GM18498 (cell line): ENCODE measurements at regions not wholly inside any gene's neighbourhood (a gene's known extent, or its start where the extent isn't known, plus 50 kb on each side); places are given as distances from the start of the nearest gene placed in this dataset.

ENCODE experiments used
- ATAC-seq: cut with Tn5 transposase; IDR thresholded peaks from one replicate; pipeline ENCODE4 v1.9.1; 2021; ENCODE audit warnings: mild to moderate bottlenecking, moderate library complexity; ENCODE audit not compliant: unreplicated experiment

DNA sequence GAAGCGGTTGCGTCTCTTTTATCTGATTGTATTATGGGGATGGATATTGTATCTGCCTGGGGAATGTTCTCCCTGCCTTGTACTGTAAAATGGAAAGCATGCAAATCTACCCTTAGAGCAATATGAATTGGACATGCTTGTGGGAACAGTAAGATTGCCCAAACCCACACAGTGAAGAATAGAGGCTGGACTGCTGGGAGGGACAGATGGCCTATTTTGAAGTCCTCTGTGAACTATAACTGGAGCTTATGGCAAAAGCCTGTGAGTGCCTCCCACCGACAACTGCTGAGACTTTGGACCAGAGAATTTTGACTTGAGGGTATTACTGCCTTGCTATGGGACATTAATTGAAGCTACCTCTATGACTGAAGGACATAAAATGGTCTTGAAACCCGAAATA lies 168.9 kb downstream of the ERCC6L2 start:
- ATAC-seq = no peak

DNA sequence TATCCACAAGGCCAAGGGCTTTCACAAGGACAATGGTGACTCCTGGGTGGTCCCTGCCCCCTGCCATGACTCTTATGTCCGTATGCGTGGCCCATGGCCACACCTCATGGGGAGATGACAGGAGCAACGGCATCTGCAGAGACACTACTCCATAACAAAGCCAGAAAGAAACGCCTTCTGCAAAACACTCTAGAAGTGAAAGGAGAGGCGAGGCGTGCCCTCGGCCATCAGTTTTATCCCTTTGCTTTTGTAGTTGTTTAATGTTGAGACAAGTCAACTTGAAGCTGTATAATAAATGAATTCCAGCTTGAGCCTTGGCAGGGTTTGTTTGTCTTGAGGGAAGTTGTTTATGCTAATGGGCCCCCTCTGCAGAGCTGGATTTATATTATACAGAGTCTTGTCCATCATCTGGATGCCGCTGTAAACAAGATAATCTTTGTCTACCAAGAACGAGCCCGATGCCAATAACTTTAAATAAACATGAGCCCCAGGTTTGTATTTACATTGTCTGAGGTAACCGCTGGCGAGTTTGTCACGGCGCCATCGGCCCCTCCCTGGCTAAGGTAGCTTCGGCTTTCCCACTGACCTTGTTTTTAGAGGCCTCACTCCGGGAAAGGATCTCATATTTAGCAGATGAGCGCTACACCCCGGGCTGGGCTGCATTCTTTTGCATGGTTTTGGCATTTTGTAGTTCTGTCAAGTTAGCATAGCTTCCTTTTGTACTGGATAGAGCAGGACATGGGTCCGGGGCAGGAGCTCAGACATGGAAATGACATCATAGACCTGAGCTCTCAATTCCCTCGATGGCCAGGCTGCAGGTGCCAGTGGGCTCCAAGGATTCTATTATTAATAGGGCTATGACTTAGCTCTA lies 165.3 kb downstream of the ERCC6L2 start:
- no peak for ATAC-seq

DNA sequence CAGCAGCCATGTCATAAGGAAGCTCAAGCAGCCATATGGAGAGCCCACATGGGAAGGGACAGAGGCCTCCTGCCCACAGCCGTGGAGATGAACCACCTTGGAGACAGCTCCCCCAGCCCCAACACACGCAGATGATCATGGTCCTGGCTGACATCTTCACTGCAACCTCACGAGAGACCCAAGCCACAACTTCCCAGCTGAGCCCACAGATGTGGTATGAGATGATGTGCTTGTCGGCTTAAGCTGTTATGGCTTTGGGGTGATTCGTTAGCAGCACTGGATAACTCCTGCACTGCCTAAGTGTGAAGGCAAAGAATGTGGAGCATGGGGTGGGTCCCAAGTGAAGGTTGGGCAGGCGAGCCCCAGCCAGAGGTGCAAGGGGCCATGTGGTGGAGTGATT lies 163.4 kb downstream of the ERCC6L2 start:
- ATAC-seq = no peak

DNA sequence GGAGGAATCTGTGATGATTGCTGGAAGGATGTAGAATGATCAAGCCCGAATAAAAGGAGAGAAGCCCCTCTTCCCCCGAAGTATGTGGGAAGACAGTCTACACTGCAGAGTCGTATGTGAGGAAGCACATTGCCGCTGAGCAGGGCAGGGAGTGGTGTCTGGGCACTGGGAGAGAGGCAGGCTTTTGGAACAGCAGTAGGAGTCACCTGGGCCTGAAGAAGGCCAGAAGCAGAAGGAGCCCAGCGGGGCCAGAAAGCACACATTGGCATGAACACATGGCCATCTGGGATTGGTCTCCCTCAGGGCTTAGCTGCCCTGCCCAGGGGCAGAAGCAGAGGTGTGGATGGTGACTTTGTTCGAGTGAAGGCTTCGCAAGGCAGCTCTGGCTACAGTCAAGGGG lies 162.8 kb downstream of the ERCC6L2 start:
- no peak for ATAC-seq

DNA sequence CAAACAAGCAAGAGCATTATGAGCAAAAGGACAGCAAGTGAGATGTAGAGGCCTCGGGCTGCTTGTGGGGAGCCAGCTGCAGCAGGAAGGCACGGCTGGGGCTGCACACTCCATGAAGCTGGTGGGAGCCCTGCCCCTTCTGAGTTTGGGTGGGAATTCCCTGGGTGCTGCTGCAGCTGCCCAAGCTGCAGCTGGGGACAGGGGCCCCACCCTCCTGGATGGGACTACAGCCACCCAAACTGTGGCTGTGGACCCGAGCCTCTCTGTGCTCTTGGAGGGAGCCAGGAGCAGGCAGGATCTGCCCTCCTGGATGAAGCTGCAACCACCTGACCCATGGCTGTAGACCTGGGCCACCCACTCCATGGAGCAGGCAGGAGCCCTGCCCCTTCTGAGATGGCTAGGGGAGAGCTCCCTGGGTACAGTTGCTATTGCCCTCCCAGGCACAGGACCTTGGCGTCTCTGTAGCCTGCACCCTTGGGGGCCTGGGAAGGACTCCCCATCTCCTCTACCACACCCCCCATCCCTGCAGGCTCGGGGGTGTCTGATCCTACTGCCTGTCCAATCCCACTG lies 159.1 kb downstream of the ERCC6L2 start:
- no peak for ATAC-seq

DNA sequence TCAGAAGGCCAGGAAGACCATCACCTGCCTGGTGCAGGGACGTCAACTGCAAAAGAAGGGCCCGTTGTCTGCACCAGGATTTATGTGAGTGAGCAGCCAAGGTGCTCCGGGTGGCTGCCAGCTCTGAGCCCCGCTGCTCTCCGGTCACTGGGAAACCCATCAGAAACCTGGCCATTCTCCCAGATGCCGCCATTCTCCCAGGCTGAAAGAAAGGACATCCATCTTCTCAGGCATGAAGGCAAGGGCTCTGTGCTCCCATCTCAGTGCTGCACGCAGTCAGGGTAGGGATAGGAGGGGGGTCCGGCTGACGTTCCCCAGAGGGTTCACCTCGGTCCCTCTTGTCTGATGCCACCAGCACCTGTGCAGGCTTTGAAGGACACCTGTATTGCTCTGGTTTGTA lies 158.4 kb downstream of the ERCC6L2 start:
- ATAC-seq = no peak

DNA sequence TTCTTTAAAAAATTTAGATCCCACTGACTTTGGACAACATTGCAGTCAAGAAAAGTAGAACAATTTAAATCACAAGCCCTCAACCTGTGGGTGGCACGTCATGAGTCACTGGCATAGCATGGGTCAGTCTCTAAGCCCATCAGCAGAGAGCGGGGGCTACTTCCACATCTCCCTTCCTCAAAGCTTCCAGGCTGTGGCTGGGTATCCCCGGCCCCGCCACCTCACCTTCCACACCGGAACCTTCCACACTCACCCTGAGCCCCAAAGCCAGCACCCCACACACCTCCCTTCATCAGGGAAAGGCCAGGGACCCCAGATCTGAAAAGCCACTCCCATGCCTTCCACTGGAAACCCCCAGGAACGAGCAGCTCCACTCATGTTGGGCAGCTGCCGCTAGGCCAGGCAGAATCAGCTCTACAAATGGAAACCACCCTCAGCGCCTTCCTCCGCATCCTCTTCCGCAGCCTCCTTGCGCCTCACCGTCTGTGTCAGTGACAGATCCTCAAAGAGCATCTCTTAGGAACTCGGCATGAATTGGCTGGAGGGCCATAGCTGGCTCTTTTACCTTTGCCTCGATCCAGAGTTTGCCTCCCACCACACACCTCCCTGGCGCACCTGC lies 156.5 kb downstream of the ERCC6L2 start:
- ATAC-seq = no peak

DNA sequence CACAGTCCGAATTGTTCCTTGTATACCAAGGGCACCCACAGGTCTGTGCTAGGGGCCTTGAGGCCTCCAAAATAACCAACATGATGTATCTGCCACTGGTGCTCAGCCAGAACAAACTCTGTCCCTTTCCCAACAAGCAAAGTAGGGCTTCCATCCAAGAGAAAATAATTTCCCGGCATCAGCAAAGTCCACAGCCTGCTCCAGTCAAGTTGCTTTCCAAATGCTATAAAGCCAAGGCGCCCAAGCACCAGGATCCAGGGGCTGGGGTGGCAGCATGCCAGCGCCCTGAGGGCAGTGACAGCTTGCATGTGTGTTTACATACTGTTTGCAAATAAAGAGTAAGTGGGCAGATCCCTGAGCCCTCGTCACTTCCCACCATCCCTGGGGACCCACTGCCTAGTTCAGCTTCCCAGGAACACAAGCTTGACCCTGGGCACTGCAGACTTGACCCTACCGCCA lies 155.9 kb downstream of the ERCC6L2 start:
- no peak for ATAC-seq

DNA sequence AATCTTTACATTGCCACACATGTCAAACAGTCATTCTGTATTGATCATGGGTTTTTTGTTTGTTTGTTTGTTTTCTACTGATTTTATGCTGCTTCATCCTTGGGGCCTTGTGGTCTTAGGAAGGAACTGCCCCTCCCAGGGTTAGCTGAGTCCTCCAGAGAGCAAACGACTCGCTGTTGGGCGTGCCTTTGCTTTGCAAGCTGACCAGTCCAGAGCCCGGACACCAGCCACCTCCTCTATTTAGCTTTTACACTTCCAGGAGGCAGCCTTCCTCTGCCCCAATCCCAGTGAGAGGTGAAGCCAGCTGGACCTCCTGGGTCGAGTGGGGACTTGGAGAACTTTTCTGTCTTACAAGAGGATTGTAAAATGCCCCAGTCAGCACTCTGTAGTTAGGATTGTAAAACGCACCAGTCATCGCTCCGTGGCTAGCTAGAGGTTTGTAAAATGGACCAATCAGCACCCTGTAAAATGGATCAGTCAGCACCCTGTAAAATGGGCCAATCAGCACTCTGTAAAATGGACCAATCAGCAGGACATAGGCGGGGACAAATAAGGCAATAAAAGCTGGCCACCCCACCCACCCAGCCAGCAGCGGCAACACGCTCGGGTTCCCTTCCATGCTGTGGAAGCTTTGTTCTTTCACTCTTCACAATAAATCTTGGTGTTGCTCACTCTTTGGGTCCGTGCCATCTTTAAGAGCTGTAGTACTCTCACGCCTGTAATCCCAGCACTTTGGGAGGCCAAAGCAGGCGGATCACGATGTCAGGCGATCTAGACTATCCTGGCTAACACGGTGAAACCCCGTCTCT lies 154.4 kb downstream of the ERCC6L2 start:
- no peak for ATAC-seq

DNA sequence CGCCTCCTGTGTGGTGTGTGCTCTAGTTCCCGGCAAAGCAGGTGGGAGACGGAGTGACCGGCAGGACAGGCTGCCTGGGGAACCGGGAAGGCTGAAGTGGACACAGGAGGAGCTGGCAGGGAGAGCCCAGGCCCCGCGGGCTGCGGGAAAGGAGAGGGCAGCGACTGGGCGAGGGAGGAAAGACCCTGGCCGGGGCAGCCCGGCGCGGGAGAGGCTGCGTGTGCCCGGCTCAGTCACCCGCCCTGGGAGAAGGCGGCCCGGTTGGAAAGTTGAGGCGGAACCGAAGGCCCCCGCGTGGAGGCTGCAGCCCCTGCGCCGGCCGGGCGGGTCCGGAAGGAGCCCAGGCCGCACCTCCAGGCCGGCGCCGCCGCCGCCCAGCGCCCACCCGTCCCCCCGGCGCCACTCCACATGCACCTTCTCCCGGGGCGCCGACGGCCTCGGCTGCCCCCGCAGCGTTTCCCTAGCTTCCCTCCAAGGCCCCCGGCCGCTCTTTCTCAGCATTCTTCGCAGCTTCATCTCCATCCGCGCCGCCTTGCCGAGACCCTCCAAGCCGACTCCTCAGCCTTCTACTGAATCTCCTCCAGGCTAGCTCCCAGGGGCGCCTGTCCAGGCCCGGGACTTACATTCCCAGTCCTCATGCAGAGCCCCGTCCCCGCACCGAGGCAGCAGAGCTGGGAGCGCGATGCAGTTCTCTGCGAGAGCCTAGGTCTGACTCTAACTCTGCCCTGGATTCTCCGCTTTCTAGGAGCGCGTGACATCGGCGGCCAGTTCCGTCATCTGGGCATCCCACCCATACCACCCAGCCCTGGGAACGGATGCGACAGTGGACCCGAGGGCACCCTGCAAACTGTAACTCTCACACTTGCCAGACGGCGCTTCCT lies 152.0 kb downstream of the ERCC6L2 start:
- no peak for ATAC-seq

DNA sequence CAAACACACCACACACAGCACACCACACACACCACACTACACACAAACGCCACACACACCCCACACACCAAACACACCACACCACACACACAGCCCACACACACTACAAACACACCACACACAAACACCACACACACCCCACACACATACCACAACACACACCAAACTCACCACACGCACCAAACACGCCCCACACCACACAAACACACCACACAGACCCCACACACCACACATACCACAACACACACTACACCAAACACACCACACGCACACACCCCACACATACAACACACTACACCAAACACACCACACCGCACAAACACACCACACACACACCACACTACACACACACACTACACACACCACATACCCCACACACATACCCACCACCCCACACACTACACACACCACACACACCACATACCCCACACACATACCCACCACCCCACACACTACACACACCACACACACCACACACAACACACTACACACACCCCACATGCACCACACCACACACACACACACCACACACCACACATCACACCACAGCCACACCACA lies 151.2 kb downstream of the ERCC6L2 start:
- ATAC-seq = no peak

DNA sequence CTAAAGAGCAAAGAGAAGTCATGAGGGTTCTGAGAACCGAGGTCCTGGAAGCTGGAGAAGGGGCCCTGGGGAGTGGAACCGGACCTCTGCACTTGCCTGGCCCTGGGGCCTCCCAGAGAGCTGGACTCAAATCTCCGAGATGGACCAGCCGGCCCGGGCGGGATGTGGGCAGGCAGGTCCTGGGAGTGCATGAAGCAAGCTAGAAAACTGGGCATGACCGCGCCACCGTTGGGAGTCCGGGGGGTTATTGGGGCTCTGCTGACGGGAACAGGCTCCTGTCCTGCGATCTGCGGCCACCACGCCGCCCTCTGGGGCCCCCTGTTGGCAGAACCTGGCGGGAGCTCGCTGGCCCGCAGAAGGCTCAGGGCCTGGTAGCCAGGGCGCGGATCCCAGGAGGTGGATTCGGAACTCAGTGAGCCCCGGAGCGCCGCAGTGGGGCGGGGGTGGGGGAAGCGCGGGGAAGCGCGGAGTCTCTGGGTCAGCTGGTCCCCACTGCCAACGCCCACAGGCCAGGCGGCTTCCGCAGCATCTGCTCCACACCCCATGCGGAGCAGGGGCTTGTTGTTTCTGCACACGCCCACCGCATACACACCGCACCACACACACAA lies 150.6 kb downstream of the ERCC6L2 start:
- ATAC-seq = no peak

DNA sequence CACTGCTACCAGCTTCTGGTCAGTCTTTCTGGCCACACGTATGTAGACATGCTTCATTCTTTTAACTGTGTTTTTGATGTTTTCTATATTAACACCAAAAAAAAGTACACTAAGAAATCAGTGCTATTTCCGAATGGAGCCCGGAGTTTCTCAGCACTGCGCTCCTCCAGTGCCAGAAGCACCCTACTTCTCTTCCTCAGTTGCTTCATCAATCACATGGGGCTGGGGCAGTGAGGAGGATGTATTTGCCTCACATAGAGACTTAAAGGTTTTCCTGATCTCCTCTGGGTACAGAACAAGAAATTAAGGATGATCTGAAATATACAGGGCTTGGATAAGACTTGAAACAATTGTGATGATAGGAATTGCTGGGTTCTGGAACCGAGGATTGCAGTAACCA lies 148.0 kb downstream of the ERCC6L2 start:
- ATAC-seq = no peak

DNA sequence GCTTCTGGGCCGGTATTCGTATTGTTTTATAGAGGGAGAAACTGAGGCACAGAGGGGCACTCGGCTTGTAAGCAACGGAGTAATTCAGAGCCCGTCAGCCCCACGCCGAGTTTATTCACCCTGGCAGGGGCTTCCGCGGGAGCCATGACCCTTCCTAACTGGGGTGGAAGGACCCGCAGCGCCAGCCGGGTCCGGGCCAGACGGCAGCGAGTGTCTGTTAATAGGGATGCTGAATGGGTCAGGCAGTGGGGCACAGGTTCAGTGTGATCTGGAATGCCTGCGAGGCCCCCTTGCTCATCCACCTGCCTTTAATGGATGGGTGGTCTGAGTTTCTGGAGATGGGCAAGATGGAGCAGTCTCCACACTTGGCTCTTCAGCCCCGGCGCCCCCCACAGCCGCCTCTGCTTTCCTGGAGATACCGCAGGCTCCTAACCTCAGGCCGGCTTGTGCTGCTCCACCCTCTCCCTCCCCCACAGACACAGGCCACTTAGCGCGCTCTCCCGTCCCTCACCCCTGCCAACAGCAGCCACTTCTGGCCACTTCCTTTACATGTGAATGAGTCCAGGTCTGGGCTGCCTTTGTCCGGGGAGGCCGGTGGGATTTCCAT lies 147.1 kb downstream of the ERCC6L2 start:
- no peak for ATAC-seq

DNA sequence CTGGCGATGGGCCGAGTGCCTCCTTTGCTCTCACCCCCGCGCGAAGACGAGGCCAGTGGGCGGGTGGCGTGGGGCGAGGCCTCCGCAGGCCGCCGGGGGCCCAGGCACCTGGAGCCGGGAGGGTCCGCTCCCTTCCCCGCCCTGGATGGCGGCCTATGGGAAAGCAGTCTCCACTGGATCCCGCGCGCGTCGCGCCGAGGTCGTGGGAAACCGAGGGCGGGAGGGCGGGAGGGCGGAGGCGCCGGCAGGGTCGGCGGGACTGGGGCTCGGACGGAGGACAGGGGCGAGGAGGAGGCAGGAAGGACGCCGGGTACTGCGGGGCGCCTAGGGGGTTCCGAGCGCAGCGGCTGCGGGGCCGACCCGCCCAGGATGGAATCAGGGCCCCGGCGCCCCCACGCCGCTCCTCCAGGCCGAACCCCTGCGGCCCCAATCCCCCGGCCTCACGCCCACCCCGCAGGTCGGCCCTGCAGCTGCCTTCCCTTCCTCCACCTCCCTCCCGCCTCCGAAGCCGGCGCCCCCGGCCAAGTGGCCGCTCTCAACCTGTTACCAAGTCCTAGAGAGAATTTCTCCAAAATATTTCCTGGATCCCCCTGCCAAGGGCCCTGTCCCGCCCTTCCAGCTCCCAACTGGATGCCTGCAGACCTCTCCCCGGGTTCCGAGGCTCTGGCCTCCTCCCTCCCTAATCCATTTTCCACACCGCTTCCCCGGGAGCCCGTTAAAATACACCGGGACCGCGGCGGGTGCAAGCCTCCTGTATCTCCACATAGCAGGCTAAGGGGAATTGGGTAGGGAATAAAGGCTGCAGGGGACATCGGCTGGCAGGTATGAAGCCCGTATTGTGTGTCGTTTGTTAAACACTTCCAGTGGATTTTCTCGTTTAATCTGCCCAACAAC lies 146.3 kb downstream of the ERCC6L2 start:
- ATAC-seq = no peak

DNA sequence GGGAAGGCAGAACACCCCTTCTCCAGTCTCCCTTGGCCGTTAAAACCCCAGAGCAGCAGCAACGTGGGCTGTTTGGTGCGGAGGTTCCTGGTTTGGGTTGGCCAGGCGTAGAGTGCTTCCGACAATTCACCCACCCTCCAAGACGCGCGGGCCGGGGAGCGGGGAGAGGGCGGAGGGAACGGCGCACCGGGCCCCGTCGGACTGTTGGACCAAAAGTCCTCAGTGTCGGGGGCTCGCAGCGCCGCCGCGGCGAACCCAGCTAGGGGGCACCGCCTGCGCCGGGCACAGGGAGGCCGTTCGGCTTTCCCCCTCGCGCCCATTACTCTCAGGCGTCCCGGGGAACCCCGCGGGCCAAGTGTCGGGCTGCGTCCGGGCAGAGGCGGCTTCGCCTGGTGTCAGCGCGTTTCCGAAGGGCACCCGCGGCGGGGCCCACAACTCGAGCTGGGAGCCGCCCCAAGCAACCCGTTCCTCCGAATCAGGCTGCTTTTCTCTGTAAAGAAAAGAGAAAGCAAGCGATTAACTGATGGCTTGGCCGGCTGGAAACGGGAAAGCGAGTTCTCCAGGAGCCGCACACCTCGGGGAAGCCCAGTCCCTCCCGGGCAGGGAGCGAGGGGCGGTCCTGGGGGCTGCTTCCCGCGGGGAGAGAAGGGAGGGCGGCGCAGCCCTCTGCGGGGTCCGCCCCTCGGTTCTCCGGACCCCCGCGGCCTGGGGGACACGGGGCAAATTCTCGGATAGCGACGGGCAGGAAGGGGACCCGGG lies 145.5 kb downstream of the ERCC6L2 start:
- ATAC-seq = no peak

DNA sequence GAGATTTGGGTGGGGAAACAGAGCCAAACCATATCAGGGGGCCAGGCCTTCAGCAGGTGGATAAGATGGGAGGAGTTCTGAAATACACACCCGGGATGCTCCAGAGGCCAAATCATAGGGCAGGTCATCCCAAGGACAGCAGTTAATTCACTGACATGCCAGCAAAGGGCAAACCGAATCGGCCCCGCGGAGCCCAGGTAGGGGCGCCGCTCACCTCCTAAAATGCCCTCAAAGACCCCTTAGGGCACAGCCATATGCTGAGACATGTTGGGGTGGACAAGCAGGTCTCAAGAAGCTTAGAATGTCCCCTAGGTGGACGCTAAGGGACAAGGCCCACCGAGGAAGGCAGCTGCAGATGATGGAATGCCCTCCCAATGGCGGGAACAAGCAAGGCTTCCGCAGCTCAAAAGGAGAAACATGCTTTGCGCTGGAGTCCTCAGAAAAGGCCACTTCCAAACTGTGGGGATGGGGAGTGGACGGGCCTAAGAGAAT lies 144.9 kb downstream of the ERCC6L2 start:
- ATAC-seq = no peak
